ENCODE measurements at regions not wholly inside any gene's neighbourhood (a gene's known extent, or its start where the extent isn't known, plus 50 kb on each side); places are given as distances from the start of the nearest gene placed in this dataset.

DNA sequence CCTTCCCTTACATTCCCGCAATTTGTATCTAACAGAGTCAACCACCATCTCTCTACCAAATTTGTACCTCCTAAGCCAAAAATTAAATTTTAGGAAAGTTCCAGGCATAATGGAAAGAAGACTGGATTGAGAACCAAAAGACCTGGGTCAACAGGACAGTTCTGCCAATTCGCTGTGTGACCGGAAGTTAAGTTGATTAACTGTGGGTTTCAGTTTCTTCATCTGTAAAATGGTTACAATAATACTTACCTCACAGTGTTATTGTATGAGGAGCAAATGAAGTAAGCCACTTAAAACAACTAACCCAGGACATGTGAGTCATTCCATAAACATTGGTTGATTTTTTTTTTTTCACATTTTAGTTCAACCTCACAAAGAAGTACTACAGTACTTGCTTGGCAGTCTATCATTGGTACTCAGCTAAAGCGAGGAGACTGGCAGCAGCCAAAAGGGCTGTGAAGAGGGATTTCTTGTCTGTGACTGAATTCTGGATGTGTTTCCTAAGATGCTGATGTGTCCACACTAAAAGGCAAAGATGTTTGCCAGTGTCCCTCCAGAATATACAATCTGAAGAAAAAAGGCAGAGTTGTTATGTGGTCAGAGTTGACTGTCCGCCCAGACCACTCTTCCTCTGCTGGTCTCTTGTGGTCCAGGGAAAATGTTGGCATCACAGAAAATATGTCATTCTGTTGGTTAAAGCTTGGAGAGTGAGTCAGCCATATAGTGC is 198.6 kb downstream of the TLE1 start:
- intact Hi-C loops (cut with DNase I): no loop called here
- DNase-seq (ENCODE audit: low spot score): no peak

DNA sequence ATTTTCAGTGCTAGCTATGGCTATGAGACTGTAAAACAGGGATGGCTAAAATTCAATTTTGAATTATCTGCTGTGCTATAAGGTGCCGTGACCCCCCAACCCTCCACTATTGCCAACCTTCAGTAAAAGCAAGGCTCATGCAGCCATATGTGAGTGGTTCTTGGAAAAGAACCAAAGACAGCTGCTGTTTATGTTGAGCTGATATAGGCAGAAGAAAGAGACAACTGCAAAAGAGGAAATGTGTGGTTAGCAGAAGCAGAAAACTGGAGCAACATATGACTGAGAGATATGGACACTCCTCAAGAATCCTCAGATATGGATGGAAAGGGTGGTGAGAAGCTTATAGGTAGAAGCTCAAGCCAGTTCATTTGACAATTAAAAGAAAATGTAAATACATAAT is 200.3 kb downstream of the TLE1 start:
- DNase-seq (ENCODE audit: low spot score): no peak
- intact Hi-C loops (cut with DNase I): no loop called here

DNA sequence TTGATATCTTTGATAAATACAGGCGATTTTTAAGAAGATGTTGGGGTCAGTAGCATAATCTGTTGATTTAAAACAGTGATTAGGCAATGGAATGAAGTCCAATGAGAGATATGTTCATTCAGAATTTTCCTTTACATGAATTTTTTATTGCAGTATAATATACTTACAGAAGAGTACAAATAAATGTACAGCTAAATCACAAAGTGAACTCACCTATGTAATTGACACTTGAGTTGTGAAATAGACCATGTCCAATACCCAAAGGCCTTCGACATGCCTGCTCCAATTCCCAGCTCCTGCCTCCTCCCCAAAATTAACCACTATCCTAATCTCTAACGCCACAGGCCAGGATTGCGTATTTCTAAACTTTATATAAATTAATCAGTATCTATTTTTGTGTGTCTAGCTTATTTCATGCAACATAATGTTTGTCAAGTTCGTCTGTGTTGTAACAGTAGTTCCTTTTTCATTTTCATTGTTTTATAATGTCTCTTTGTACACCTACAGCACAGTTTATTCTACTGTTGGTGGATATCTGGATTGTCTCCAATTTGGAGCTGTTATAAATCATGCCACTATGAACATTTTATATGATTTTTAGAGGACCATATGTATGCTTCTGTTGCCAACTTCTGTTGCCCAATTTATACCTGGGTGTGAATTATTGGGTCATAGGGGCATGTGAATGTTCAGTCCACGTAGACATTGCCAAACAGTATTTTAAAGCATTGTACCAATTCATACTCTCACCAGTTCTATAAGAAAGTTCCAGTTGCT is 208.3 kb downstream of the TLE1 start:
- intact Hi-C loops (cut with DNase I): no loop called here
- no peak for DNase-seq (ENCODE audit: low spot score)

DNA sequence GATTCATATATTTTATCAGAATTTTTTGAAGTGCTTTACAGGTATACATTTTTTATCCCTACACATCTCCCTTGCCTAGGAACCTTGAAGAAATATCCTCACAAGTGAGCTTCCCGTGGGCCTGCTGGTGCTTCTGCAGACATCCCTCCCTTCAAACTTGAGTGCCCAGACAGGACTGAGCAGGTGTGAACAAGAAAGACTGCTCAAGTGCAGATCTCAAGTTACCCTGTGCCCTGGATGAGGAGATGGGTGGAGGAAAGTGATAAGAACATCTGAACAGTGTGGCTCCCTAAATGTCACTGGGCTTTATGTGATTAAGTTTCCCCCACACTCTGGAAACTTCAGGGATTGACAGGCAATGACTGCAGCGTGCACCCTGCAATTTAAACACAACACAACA is 209.8 kb downstream of the TLE1 start:
- DNase-seq (ENCODE audit: low spot score): no peak
- intact Hi-C loops (cut with DNase I): no loop called here

DNA sequence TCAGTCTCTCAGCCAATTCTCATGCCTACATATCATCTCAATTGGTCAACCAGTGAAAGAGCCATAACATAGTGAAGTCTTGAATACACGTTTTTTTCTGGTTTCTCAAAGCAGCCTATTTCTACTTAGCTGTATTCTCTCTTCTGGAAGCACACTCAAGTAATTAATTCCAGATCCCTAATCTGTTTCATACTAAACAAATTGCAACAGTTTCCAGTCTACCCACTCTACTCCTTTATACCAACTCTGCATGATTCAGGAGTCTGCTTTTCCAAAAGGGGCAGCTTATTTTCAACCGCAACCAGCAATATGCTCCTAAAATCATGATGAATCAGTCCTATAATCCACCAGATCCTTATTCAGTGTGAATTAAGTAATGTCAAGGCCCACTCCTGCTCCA is 211.7 kb downstream of the TLE1 start:
- intact Hi-C loops (cut with DNase I): no loop called here
- no peak for DNase-seq (ENCODE audit: low spot score)

DNA sequence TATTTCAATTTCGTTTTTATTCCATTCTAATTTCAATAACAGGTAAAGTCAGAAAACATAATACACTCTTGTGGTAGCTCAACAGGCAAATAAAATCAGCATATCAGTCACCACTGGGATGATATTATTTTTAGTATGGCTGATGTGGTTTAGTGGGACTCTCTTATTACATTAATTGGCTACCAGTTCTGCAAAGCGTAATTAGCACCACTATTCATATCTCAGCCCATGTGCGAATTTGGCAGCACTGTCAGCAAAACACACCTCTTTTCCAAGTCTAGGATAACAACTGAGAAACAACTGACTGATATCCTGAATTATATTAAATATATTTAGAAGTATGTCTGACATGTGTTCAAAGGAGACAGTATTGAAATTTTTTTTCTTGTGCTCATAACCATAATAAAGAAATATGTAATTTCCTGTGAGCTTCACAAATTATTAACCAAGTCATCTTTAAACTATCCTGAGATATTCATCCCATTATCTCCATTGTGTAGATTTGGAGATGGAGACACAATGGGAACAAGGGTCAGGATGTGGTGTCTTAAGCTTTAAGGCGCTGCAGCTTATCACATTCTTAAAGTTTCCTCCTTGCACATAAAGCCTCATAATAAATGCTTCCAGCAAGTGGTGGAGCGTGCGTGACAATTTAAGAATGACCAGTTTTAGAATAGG is 212.4 kb downstream of the TLE1 start:
- DNase-seq (ENCODE audit: low spot score): no peak
- intact Hi-C loops (cut with DNase I): no loop called here

DNA sequence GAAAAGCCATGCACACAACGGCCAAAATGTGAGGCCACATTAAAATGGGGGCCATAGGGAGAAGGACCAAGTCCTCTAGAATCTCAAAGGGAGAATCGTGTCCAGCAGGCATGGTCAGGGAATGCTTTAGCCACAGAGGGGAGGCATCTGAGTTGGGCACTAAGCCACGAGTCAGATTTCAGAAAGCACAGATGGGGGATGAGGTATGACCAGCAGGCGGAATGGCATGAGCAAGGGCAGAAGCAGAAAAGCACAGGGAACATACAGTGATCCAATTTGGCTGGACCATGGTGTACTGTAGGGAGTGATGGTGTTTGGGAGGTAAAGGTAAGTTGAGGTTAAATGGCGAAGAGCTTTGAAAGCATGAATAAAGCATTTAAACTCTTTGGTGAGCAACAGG is 214.6 kb downstream of the TLE1 start:
- no peak for DNase-seq (ENCODE audit: low spot score)
- intact Hi-C loops (cut with DNase I): no loop called here

DNA sequence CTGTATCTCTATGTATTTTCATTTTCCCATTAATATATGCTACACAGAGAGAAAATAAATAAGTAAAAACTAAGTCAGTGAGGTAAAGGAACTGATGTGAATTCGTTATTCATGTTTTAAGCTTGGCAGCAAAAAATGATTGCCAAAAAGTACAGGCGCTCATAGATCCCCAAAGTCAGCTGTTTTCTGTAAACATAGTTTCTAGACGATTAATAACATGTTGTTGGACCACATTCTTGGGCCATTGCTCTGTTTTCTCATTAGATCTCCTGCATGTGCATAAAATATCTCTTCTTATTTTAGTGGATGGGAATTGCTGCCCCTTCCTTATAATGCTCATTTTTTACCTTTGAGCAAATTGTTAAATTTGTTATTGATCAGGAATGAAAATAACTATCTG is 215.2 kb downstream of the TLE1 start:
- DNase-seq (ENCODE audit: low spot score): no peak
- intact Hi-C loops (cut with DNase I): no loop called here

DNA sequence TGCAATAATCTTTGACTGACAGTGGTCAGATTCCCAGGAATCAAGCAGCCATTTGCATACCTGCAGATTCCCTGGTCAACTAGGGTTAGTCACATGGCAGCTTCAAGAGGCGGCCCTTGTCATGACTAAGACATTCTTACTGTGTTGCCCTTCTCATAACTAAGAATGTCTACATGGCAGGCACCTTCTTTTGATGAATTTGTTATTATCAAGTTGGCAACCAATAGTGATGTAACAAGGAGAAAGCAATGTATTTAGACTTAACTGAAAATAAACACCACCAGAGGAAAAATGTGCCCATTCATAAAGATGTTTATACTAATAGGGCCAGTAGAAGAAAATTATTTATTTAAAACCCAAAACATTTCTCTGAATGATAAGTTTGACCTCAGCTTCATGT is 215.6 kb downstream of the TLE1 start:
- intact Hi-C loops (cut with DNase I): no loop called here
- no peak for DNase-seq (ENCODE audit: low spot score)

DNA sequence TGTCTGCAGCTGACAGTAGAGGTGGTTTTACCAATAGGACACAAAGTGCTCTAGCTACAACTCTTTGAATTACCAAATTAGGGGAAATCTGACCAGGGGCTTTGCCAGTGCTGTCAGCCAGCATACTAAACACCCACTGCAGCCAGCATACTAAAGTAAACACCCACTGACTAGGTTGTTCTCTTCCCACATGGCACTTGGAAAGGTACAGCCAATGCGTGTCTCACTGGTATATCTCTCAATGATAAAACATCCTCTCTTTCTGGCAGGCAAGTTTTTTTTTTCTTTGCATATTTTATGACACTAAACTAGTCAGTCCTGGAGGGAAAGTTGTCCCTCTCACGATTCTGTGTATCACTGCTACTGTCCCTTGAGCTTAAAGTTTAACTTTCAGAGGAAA is 216.1 kb downstream of the TLE1 start:
- intact Hi-C loops (cut with DNase I): no loop called here
- DNase-seq (ENCODE audit: low spot score): no peak

DNA sequence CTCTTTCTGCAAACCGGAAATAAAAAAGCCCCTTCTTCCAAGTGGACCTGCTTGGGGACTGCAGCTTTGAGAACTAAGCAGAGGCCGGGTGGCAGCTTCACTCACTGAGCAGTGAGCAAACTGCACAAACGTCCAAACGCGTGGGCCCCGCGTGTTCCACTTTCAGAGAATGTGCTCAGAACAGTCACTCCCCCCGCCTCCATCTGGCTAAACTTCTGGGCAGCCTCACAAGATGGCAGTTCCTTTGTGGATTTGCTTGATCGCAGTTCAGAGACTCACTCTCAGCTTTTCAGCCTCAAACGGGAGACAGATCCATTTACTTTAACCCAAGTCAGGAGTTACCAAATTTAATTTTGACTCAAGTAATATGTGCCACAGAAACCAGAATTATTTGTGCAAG is 216.6 kb downstream of the TLE1 start:
- intact Hi-C loops (cut with DNase I): no loop called here
- no peak for DNase-seq (ENCODE audit: low spot score)

DNA sequence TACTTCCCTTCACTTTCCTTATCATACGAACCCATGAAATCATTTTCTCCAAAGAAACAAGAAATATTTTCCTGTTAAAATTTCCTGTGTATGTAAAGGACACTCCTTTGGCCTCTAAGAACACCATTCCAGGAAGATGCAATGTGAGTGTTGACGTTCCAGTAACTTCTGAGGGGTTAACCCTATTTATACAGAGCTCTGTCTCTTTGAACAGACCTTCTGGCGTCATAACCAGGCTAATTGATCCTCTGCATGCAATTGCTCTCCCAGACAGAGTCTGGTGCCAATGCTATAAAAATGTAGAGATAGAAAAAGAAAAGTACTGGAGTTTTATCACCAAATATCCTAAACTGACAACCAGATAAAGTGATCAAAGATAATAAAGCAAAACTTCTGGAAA is 218.5 kb downstream of the TLE1 start:
- intact Hi-C loops (cut with DNase I): no loop called here
- DNase-seq (ENCODE audit: low spot score): no peak

DNA sequence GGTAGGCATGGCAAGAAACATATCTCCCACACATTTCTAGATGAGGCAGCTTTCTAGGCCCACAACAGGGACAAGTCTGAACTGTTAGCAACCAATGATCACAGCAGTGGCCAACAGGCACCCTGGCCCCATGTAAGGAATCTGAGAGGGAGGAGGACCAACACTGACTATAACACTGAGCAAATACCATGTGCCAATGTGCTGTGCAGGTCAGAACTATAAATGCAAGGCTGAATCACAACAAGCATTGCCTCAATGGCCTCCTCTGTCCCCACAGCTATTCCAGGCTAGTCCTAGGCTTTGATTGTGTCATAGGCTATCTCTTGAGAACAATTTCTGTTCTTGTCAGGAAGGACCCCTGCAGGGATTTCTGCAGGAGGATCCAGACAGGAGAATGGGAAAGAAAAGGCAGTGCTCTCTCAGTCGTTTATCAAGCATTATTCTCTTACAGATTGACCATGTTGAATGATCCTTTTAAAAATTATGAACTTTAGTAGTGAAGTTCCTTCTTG is 221.2 kb downstream of the TLE1 start:
- intact Hi-C loops (cut with DNase I): no loop called here
- no peak for DNase-seq (ENCODE audit: low spot score)

DNA sequence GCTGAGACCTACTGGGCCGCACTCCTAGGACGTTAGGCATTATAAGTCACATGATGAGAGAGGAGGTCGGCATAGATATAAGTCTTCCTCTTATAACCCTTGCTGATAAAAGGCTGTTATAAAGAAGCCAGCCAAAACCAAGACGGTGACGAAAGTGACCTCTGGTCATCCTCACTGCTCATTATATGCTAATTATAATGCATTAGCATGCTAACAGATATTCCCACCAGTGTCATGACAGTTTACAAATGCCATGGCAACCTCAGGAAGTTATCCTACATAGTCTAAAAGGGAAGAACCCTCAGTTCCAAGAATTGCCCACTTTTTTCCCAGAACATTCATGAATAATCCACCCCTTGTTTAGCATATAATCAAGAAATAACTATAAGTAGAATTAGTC is 222.4 kb downstream of the TLE1 start:
- intact Hi-C loops (cut with DNase I): no loop called here
- DNase-seq (ENCODE audit: low spot score): no peak

DNA sequence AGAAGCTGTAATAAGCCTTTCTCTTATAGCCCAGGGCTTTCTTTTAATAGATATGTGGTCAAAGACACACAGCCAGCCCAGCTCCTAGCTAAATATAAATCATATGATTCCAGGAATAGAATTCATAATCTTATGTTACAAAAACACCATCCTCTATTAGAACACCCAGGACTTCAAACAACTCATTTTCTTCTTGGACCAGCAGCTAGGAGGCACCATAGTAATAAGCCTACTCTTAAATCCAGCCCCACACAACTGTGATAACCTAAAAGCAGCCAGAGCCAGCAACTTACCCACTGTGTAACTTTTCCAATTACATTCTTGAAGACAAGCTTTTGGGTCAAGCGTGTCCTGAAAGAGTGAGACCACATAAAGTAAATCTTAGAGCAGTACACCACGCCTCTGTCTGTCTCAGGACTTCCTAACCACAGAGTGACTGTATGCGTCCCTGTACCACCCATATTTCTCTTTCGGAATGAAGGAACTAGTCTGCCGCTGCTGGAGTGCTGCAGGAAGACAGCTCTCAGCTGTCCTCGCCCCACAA is 223.8 kb downstream of the TLE1 start:
- DNase-seq (ENCODE audit: low spot score): no peak
- intact Hi-C loops (cut with DNase I): no loop called here

DNA sequence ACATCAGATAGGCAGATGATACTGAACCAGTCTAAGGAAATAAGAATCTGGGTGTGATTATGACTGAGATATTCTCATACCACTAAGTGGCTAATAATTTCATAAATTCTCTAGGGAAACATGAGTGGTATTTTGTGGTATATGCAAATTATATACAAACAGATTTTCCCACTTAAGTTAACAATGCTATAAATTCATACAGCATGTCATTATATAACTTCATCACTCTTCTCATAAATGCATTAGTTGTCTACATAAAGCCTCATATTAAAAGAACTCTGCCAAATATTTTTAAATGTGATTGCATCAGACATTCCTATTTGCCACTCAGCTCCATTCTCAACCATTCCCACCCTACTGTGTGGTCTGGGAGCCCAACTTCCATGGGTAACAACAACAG is 226.5 kb downstream of the TLE1 start:
- DNase-seq (ENCODE audit: low spot score): no peak
- intact Hi-C loops (cut with DNase I): no loop called here

DNA sequence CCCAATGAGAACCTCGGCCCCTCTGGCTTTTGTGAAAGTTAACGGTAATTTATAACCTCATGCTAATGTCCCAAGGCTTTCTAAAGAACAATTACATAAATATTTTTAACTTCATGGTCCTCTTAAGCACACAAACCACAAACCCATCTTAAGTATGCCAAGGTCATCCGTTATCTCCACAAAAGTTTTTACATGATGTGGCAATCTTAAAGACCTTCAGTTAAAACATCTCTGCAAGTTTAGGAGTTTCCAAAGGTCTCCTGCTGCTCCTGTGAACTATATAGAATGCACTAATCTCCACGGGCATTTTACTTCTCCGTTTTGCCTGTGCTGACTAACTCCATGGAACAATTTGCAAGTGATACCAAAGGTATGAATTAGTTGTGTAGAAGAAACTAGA is 228.2 kb downstream of the TLE1 start:
- no peak for DNase-seq (ENCODE audit: low spot score)
- intact Hi-C loops (cut with DNase I): no loop called here

DNA sequence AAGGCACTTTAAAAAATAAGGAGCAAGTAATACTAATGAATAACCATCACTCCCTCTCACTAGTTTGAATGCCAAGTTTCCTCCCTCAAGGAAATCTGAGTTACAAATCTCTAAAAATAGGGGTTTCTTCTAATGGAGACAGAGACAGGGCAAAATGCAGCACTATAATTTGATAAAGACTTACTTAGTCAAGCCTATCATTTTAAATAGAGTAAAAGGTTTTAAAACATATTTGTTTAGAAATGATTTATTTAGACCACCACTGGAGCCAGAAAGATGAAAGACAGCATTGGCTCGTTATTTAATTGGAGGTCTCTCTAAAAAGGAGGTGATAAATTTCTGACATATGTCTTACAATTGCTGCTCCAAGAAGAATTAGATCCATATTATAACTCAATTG is 228.7 kb downstream of the TLE1 start:
- intact Hi-C loops (cut with DNase I): no loop called here
- DNase-seq (ENCODE audit: low spot score): no peak

DNA sequence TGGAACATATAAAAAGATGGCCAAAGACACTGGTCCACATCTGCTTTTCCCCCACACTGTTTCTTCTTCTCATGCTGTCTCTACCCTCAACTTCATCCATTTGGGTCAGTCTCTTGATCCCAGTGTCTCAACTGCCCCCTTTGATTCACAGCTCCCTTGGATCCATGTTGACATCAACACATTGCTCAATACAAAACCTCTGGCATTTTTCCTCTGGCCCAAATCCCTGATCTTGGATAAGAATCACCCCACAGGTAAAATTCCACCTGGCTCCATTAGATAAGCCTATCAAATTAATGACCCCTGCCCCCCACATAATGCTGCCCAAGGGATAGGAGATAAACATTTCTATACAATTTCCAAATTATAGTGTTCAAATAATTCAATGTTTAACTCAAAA is 229.8 kb downstream of the TLE1 start:
- no peak for DNase-seq (ENCODE audit: low spot score)
- intact Hi-C loops (cut with DNase I): no loop called here

DNA sequence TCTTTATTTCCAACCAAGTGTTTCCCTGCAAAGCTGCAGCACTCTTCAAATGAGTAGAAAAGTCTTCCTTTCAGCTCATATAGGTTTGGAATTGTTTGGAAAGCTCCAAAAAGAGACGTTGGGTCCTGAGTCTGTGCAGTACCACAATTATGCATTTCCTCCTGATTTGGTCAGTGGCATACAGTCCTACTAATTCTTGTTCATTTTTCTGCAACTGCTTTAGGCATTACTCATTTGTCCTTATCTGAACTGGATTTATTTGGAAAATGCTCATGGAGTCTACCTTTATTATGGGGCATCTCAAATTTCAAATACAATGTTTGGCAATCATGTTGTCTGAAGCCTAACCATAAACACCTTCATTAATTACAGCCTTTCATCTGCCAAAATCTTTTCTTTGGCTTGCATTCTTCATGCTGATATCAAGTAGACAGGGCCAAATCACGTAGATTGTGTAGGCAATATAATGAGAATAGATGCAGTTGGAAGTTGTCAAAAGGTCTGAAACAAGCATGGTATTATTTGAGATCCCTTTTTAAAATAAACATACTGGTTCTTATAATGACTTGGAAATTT is 232.8 kb downstream of the TLE1 start:
- DNase-seq (ENCODE audit: low spot score): no peak
- intact Hi-C loops (cut with DNase I): no loop called here
